Esophagus muscularis mucosa (tissue), 4 donors: ENCODE measurements at regions not wholly inside any gene's neighbourhood (a gene's known extent, or its start where the extent isn't known, plus 50 kb on each side); places are given as distances from the start of the nearest gene placed in this dataset.

Experiments used
- DNase-seq: peaks from one replicate; pipeline ENCODE4 v3.0.0-alpha.2; 2017; ENCODE audit errors: extremely low spot score
- H3K27ac ChIP-seq, 4 donors: fragments of 200-600 bp; sonication (generic); replicated peaks in 1 of 4; 1 replicate in 3 of 4; 2 replicates in 1 of 4; pipeline ENCODE4 v1.5.1; 2016 to 2019; ENCODE audit warnings: mild to moderate bottlenecking in 1 of 4
- H3K27me3 ChIP-seq, 4 donors: fragments of 200-600 bp; sonication (generic); one replicate each; pipeline versions ENCODE4 v1.5.1 to v1.6.0; 2016 to 2019
- H3K36me3 ChIP-seq, 4 donors: fragments of 200-600 bp; sonication (generic); one replicate each; pipeline ENCODE4 v1.5.1; 2016 to 2019
- H3K4me1 ChIP-seq, 4 donors: fragments of 200-600 bp; sonication (generic); one replicate each; pipeline ENCODE4 v1.5.1; 2016 to 2019
- H3K4me3 ChIP-seq, 4 donors: fragments of 200-600 bp; sonication (generic); 1 replicate in 2 of 4; 2 replicates in 2 of 4; pipeline ENCODE4 v1.5.1; 2016 to 2019; ENCODE audit warnings: mild to moderate bottlenecking in 4 of 4, moderate library complexity in 1 of 4
- H3K9me3 ChIP-seq, 4 donors: fragments of 200-600 bp; sonication (generic); 1 replicate in 3 of 4; 2 replicates in 1 of 4; pipeline ENCODE4 v1.5.1; 2016 to 2019
- EP300 ChIP-seq: sonication (generic); formaldehyde crosslinking; IDR thresholded peaks from one replicate; pipeline ENCODE4 v1.6.1; 2017; ENCODE audit warnings: antibody characterized with exemption
- POLR2A ChIP-seq: fragments of 450-650 bp; IDR thresholded peaks from one replicate; pipeline ENCODE4 v1.6.1; 2017; ENCODE audit warnings: antibody characterized with exemption, moderate library complexity, mild to moderate bottlenecking, low read depth
- POLR2AphosphoS5 ChIP-seq, 2 donors: sonication (generic); formaldehyde crosslinking; IDR thresholded peaks; one replicate each; pipeline ENCODE4 v1.6.1; 2017; ENCODE audit warnings: antibody characterized with exemption in 2 of 2
- WGBS: methylation state at CpG from one replicate; pipeline ENCODE4 v1.1.5; 2018; 5-methylcytosine and 5-hydroxymethylcytosine counted together
- intact Hi-C: fragments of 100-400 bp; cut with DNase I; formaldehyde crosslinking; loops from one replicate; pipeline ENCODE4 v1.15.1; 2023
- TF ChIP-seq, protein P1 (sequence below), 3 experiments: fragments of 200-600 bp in 2 of 3; fragments of 450-650 bp in 1 of 3; sonication (generic) in 2 of 3; IDR thresholded peaks; one replicate each; pipeline ENCODE4 v1.5.1; 2017 to 2019; ENCODE audit warnings: antibody characterized with exemption in 3 of 3, mild to moderate bottlenecking in 2 of 3, moderate library complexity in 1 of 3

DNA sequence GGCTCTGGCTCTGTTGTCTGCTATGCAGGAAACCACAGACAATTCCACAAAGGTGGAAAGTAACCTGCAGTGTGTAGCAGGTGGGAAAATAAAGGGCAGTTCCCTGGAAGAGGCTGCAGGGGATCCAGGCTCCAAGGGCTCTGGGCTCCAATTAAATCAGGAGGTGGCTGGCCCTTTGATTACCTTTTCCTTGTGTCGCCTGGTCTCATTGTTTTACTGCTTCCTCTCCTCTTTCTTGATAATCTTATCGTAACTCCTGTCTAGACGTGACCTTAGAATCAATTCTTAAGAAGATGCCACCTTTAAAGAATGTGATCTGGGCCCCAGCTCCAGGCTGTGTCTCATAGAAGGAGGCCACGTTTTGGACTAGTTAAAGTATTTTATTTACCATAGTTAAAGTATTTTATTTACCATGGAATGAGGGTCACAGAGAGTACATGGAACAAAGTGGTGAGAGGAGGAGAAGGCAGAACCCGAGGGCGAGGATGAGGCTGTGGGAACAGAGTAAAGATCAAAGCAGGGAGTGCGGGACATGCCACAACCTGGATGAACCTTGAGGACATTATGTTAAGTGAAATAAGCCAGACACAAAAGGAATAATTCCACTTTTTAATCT lies 237.5 kb upstream of the STT3B start:
- H3K4me3 ChIP-seq, result no peak overlapping the region
- DNase-seq, result no peak
- TF ChIP-seq EP300, result no peak
- TF ChIP-seq, protein P1, sequence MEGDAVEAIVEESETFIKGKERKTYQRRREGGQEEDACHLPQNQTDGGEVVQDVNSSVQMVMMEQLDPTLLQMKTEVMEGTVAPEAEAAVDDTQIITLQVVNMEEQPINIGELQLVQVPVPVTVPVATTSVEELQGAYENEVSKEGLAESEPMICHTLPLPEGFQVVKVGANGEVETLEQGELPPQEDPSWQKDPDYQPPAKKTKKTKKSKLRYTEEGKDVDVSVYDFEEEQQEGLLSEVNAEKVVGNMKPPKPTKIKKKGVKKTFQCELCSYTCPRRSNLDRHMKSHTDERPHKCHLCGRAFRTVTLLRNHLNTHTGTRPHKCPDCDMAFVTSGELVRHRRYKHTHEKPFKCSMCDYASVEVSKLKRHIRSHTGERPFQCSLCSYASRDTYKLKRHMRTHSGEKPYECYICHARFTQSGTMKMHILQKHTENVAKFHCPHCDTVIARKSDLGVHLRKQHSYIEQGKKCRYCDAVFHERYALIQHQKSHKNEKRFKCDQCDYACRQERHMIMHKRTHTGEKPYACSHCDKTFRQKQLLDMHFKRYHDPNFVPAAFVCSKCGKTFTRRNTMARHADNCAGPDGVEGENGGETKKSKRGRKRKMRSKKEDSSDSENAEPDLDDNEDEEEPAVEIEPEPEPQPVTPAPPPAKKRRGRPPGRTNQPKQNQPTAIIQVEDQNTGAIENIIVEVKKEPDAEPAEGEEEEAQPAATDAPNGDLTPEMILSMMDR (IDR thresholded peaks at IDR 0.05), result no peak
- no peaks in the 10 kb centered on the region for H3K27me3 ChIP-seq
- H3K4me1 ChIP-seq, result no peaks in the 10 kb centered on the region
- intact Hi-C loops, result no loop called here
- no peaks in the 10 kb centered on the region for H3K36me3 ChIP-seq
- 82% methylated on average over 7 of the region's 7 CpGs for WGBS
- H3K9me3 ChIP-seq, result peaks cover 0 to 4% (median 0%) of the 10 kb centered on the region in 4 donors
- H3K27ac ChIP-seq, result no peak overlapping the region

DNA sequence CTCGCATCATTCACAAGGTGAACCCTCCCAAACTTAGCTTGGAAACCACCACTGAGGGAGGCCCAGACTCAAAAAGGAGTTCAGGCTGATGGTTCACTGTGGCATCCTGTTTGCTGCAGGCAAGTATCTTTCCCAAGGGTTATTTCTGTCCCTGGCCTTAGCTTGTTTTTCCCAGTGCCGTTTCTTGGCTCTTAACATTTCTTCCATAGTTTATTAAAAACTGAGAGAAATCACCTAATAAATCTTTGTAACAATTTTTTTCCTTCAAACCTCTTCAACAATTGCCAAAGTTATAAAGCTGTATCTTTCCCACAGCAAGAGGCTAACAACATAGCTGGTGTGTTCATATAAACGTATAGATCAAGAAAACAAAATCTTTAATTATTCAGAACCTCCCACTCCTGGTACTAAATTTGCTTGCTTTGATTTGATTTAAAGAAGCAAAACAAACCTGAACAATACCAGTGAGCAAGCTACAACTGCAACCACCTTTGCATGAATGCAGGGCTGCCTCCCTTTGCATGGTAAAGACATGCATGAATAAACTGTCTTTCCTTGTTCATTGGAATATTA lies 234.9 kb upstream of the STT3B start:
- TF ChIP-seq POLR2A (no peak), POLR2AphosphoS5 (IDR thresholded peaks at IDR 0.05) (no peak), EP300 (no peak)
- TF ChIP-seq, protein P1 (IDR thresholded peaks at IDR 0.05), result no peak
- H3K9me3 ChIP-seq, result peaks cover 0 to 4% (median 0%) of the 10 kb centered on the region in 4 donors
- H3K27ac ChIP-seq, result no peak overlapping the region
- DNase-seq, result no peak
- WGBS, result 88% methylated on average over 3 of the region's 3 CpGs
- H3K4me1 ChIP-seq, result no peaks in the 10 kb centered on the region
- no peaks in the 10 kb centered on the region for H3K36me3 ChIP-seq
- H3K4me3 ChIP-seq, result no peak overlapping the region
- H3K27me3 ChIP-seq, result no peaks in the 10 kb centered on the region
- intact Hi-C loops, result no loop called here

DNA sequence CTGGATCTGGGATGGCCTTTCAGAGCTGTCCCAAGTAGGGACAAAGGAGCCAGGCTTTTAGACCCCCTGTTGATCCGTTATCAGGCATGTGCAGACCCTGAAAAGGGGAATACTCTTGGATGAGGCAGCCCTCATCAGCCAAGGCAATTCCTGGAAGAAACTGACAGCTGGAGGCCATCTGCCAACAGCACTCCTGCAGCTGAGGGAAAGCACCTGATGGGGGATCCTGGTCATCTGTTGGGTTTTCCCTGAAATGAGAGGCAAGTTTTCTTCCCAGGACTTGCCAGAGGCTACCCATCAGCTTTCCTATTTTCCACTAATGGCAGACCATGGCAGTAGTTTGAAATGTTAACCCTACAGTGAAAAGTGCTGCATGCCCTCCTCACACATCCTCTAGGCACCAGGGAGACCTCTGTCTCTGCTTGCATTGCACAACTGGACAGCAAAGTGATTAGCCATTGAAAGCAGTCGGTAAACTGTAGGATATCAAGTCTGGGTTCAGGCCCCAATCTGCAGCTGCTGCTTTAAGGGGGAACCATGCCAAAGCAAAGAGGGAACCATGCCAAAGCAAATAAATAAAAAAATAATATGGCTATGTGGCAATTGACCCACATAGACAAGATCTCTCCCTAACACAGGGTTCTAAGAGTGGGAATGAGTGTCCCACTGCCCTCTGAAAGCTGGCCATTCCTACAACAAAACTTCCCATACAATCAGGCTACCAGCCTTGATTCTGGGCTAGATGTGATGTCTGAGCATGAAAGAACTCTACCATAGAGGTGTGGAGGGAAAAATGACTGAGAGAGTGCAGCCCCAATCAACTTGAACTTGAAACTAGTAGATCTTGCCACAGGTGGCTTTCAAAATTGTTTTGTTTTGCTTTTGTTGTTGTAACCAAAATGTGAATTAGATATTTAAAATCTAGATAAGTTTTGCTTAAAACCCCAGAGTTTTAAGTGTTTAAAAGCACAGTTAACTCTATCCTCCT lies 232.0 kb upstream of the STT3B start:
- H3K27me3 ChIP-seq, result no peaks in the 10 kb centered on the region
- intact Hi-C loops, result no loop called here
- no peak overlapping the region for H3K27ac ChIP-seq
- no peak for DNase-seq
- H3K9me3 ChIP-seq, result peaks cover 0 to 4% (median 0%) of the 10 kb centered on the region in 4 donors
- no peaks in the 10 kb centered on the region for H3K4me1 ChIP-seq
- no peak overlapping the region for H3K4me3 ChIP-seq
- 80% methylated on average over 2 of the region's 2 CpGs for WGBS
- TF ChIP-seq, protein P1 (IDR thresholded peaks at IDR 0.05), result no peak
- TF ChIP-seq POLR2A (no peak), POLR2AphosphoS5 (IDR thresholded peaks at IDR 0.05) (no peak), EP300 (no peak)
- H3K36me3 ChIP-seq, result no peaks in the 10 kb centered on the region

DNA sequence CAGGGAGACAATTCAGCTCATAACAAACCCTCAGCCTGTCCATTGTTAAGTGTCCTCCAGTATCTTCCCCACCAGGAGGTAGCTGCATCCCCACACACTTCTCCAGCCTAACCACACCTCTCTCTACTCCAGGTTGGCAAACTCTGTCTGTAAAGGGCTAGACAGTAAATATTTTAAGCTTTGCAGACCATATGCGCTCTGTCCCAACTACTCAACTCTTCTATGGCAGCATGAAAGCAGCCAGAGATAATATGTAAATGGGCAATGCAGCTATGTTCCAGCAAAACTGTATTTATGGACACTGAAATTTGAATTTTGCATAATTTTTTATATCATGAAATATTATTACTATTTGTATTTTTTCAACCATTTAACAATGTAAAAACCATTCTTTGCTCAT lies 230.4 kb upstream of the STT3B start:
- no peak overlapping the region for H3K4me3 ChIP-seq
- H3K27ac ChIP-seq, result no peak overlapping the region
- WGBS, result 88% methylated on average over 1 of the region's 1 CpG
- H3K27me3 ChIP-seq, result no peaks in the 10 kb centered on the region
- intact Hi-C loops, result no loop called here
- no peak for DNase-seq
- H3K9me3 ChIP-seq, result peaks cover 0 to 4% (median 0%) of the 10 kb centered on the region in 4 donors
- no peak for TF ChIP-seq POLR2AphosphoS5 (IDR thresholded peaks at IDR 0.05)
- TF ChIP-seq EP300, result no peak
- no peak for TF ChIP-seq POLR2A
- TF ChIP-seq, protein P1 (IDR thresholded peaks at IDR 0.05), result no peak
- no peaks in the 10 kb centered on the region for H3K36me3 ChIP-seq
- peaks cover 2 to 7% (median 3%) of the 10 kb centered on the region in 4 donors for H3K4me1 ChIP-seq
